Thoracic aorta (tissue), 2 donors: ENCODE measurements at regions not wholly inside any gene's neighbourhood (a gene's known extent, or its start where the extent isn't known, plus 50 kb on each side); places are given as distances from the start of the nearest gene placed in this dataset.

Experiments
- ATAC-seq: fragments of 150-250 bp; one replicate; pipeline ENCODE4 v1.8.0; 2017; ENCODE audit warnings: low read depth; ENCODE audit not compliant: insufficient number of reproducible peaks, low FRiP score
- DNase-seq: peaks from one replicate; pipeline ENCODE4 v3.0.0-alpha.2; 2020; ENCODE audit warnings: low spot score
- H3K27ac ChIP-seq, 2 donors: fragments of 200-600 bp; sonication (generic); 1 replicate in 1 of 2; 2 replicates in 1 of 2; pipeline ENCODE4 v1.5.1; 2016; ENCODE audit warnings: mild to moderate bottlenecking in 2 of 2, moderate library complexity in 2 of 2
- H3K27me3 ChIP-seq: fragments of 200-600 bp; sonication (generic); replicated peaks from 2 replicates; pipeline ENCODE4 v1.6.0; 2016; ENCODE audit warnings: mild to moderate bottlenecking; ENCODE audit not compliant: insufficient read depth
- H3K36me3 ChIP-seq: fragments of 200-600 bp; sonication (generic); one replicate; pipeline ENCODE4 v1.5.1; 2016
- H3K4me1 ChIP-seq, 2 donors: fragments of 200-600 bp; sonication (generic); 1 replicate in 1 of 2; 2 replicates in 1 of 2; pipeline versions ENCODE4 v1.5.1 to v1.6.0; 2016; ENCODE audit warnings: low read depth in 2 of 2, mild to moderate bottlenecking in 1 of 2; ENCODE audit not compliant: control insufficient read depth in 1 of 2
- H3K4me3 ChIP-seq: fragments of 200-600 bp; sonication (generic); 2 replicates; pipeline ENCODE4 v1.5.1; 2016; ENCODE audit warnings: mild to moderate bottlenecking
- H3K9me3 ChIP-seq: fragments of 200-600 bp; sonication (generic); 2 replicates; pipeline ENCODE4 v1.5.1; 2016
- CTCF ChIP-seq: fragments of 200-600 bp; sonication (generic); IDR thresholded peaks from one replicate; pipeline ENCODE4 v1.5.1; 2019; ENCODE audit warnings: antibody characterized with exemption

GRCh38 chr16:88323546-88324330 lies 59.0 kb upstream of the ZNF469 start:
- no peak for ATAC-seq
- Histone ChIP-seq H3K4me1 (no peaks in the 10 kb centered on the region), H3K9me3 (no peaks in the 10 kb centered on the region), H3K27ac (no peak overlapping the region), H3K36me3 (no peaks in the 10 kb centered on the region), H3K4me3 (no peak overlapping the region), H3K27me3 (no peaks in the 10 kb centered on the region)
- DNase-seq: no peak
- TF ChIP-seq CTCF: no peak

DNA sequence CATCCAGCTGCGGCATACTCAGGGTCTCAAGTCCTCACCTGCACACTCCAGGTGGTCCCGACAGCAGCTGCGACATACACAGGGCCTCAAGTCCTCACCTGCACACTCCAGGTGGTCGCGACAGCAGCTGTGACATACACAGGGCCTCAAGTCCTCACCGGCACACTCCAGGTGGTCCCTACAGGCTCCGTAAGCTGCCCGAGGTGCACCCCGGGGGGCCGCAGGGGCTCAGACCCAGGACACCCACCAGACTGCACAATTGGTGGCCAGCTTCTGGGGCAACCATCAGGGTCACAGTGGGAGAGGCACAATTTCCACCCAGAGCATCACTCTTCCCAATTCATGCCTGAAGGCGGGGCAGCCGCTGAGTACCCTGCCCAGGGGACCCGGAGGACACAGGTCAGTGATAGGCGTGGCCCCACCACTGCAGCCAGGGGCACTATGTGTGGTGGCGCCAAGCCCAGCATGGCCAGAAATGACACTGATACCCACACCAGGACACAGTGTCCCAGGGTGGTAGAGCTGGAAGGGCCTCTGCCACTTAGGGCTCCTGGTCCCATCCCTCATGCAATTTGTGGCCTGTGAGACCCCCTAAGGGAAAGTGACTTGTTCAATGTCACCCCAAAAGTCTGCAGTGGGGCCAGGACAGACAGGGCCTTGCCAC lies 57.5 kb upstream of the ZNF469 start:
- no peaks in the 10 kb centered on the region for H3K9me3 ChIP-seq
- no peak for TF ChIP-seq CTCF
- no peaks in the 10 kb centered on the region for H3K27me3 ChIP-seq
- H3K4me3 ChIP-seq: no peak overlapping the region
- H3K4me1 ChIP-seq: no peaks in the 10 kb centered on the region
- no peak for ATAC-seq
- no peaks in the 10 kb centered on the region for H3K36me3 ChIP-seq
- DNase-seq: no peak
- H3K27ac ChIP-seq: no peak overlapping the region

GRCh38 chr16:88325976-88326375 lies 56.8 kb upstream of the ZNF469 start:
- no peaks in the 10 kb centered on the region for H3K9me3 ChIP-seq
- no peaks in the 10 kb centered on the region for H3K4me1 ChIP-seq
- H3K27ac ChIP-seq: no peak overlapping the region
- no peak for ATAC-seq
- H3K4me3 ChIP-seq: no peak overlapping the region
- no peaks in the 10 kb centered on the region for H3K36me3 ChIP-seq
- DNase-seq: no peak
- no peak for TF ChIP-seq CTCF
- no peaks in the 10 kb centered on the region for H3K27me3 ChIP-seq

- DNase-seq: no peak
- H3K4me3 ChIP-seq: no peak overlapping the region
Measured at GRCh38 chr16:88326611-88327485, 55.9 kb upstream of the ZNF469 start.

More at GRCh38 chr16:88326611-88327485, 55.9 kb upstream of the ZNF469 start:
- no peaks in the 10 kb centered on the region for H3K27me3 ChIP-seq
- no peak for TF ChIP-seq CTCF
- no peaks in the 10 kb centered on the region for H3K9me3 ChIP-seq
- H3K27ac ChIP-seq: no peak overlapping the region
- H3K36me3 ChIP-seq: no peaks in the 10 kb centered on the region
- no peak for ATAC-seq
- peaks cover 0 to 2% of the 10 kb centered on the region in 2 donors for H3K4me1 ChIP-seq
